ENCODE measurements at regions not wholly inside any gene's neighbourhood (a gene's known extent, or its start where the extent isn't known, plus 50 kb on each side); places are given as distances from the start of the nearest gene placed in this dataset.

- intact Hi-C loops (cut with DNase I): no loop called here
- Histone ChIP-seq H3K36me3 (no peaks in the 10 kb centered on the region), H3K4me3 (no peak overlapping the region)
Measured at GRCh38 chr13:108437496-108437895, 168.0 kb downstream of the TNFSF13B start.

GRCh38 chr13:108439556-108439955 is 170.0 kb downstream of the TNFSF13B start:
- Histone ChIP-seq H3K4me3 (no peak overlapping the region), H3K4me1 (no peaks in the 10 kb centered on the region), H3K27me3 (no peaks in the 10 kb centered on the region), H3K27ac (no peak overlapping the region), H3K36me3 (no peaks in the 10 kb centered on the region), H3K9me3 (no peaks in the 10 kb centered on the region)
- DNase-seq (ENCODE audit: low spot score in 2 of 2): no peak
- intact Hi-C loops (cut with DNase I): no loop called here
- TF ChIP-seq CTCF (IDR thresholded peaks at IDR 0.05): no peak

More at GRCh38 chr13:108437496-108437895, 168.0 kb downstream of the TNFSF13B start:
- no peak for TF ChIP-seq CTCF (IDR thresholded peaks at IDR 0.05)
- no peak for DNase-seq (ENCODE audit: low spot score in 2 of 2)
- Histone ChIP-seq H3K4me1 (no peaks in the 10 kb centered on the region), H3K27me3 (no peaks in the 10 kb centered on the region), H3K27ac (no peak overlapping the region), H3K9me3 (no peaks in the 10 kb centered on the region)

- H3K36me3 ChIP-seq: no peaks in the 10 kb centered on the region
- no peaks in the 10 kb centered on the region for H3K27me3 ChIP-seq
- DNase-seq (ENCODE audit: low spot score in 2 of 2): no peak
- intact Hi-C loops (cut with DNase I): no loop called here
- no peaks in the 10 kb centered on the region for H3K9me3 ChIP-seq
- H3K4me1 ChIP-seq: no peaks in the 10 kb centered on the region
- no peak overlapping the region for H3K27ac ChIP-seq
- no peak overlapping the region for H3K4me3 ChIP-seq
- no peak for TF ChIP-seq CTCF (IDR thresholded peaks at IDR 0.05)
Measured at GRCh38 chr13:108444448-108444847, 174.9 kb downstream of the TNFSF13B start.

GRCh38 chr13:108448891-108449290 is 179.4 kb downstream of the TNFSF13B start:
- H3K4me3 ChIP-seq: no peak overlapping the region
- no peak for TF ChIP-seq CTCF (IDR thresholded peaks at IDR 0.05)
- no peaks in the 10 kb centered on the region for H3K9me3 ChIP-seq
- intact Hi-C loops (cut with DNase I): no loop called here
- no peaks in the 10 kb centered on the region for H3K36me3 ChIP-seq
- no peaks in the 10 kb centered on the region for H3K4me1 ChIP-seq
- no peak for DNase-seq (ENCODE audit: low spot score in 2 of 2)
- no peaks in the 10 kb centered on the region for H3K27me3 ChIP-seq
- H3K27ac ChIP-seq: no peak overlapping the region

- Histone ChIP-seq H3K27ac (no peak overlapping the region), H3K9me3 (no peaks in the 10 kb centered on the region), H3K36me3 (no peaks in the 10 kb centered on the region), H3K4me1 (no peaks in the 10 kb centered on the region), H3K27me3 (no peaks in the 10 kb centered on the region), H3K4me3 (no peak overlapping the region)
- TF ChIP-seq CTCF (IDR thresholded peaks at IDR 0.05): no peak
- no peak for DNase-seq (ENCODE audit: low spot score in 2 of 2)
- intact Hi-C loops (cut with DNase I): loop anchor here (5.0 kb wide), 1 partner anchor 464 kb away; no protein-coding TSS in a partner anchor
Measured at GRCh38 chr13:108451121-108451520, 178.3 kb upstream of the MYO16 start.

- H3K27me3 ChIP-seq: no peaks in the 10 kb centered on the region
- H3K9me3 ChIP-seq: no peaks in the 10 kb centered on the region
- no peaks in the 10 kb centered on the region for H3K4me1 ChIP-seq
- H3K4me3 ChIP-seq: no peak overlapping the region
- no peak for DNase-seq (ENCODE audit: low spot score in 2 of 2)
- intact Hi-C loops (cut with DNase I): no loop called here
- TF ChIP-seq CTCF (IDR thresholded peaks at IDR 0.05): no peak
- H3K36me3 ChIP-seq: no peaks in the 10 kb centered on the region
- H3K27ac ChIP-seq: no peak overlapping the region
Measured at GRCh38 chr13:108455320-108455719, 174.1 kb upstream of the MYO16 start.
